Ectodermal cell (in vitro differentiated cells): ENCODE measurements at regions not wholly inside any gene's neighbourhood (a gene's known extent, or its start where the extent isn't known, plus 50 kb on each side); places are given as distances from the start of the nearest gene placed in this dataset.
"Not testable (repeated sequence)": the region's sequence is repeated elsewhere in the genome, so short reads cannot be mapped to it uniquely, and the experiment has no call there.

Experiments used
- H3K27ac ChIP-seq: 2 replicates; pipeline ENCODE4 v1.7.0; 2013; ENCODE audit warnings: mild to moderate bottlenecking, low read depth, low read length; ENCODE audit not compliant: insufficient read depth, poor library complexity, severe bottlenecking
- H3K27me3 ChIP-seq: 2 replicates; pipeline ENCODE4 v1.7.0; 2013; ENCODE audit warnings: mild to moderate bottlenecking, low read length; ENCODE audit not compliant: insufficient read depth, control insufficient read depth, poor library complexity, severe bottlenecking
- H3K36me3 ChIP-seq: one replicate; pipeline ENCODE4 v1.7.0; 2013; ENCODE audit warnings: low read length; ENCODE audit not compliant: control insufficient read depth, insufficient read depth
- H3K4me1 ChIP-seq: one replicate; pipeline ENCODE4 v1.7.0; 2013; ENCODE audit warnings: low read length; ENCODE audit not compliant: control insufficient read depth, insufficient read depth
- H3K4me3 ChIP-seq: 2 replicates; pipeline ENCODE4 v1.7.0; 2013; ENCODE audit warnings: low read depth, low read length, control low read depth; ENCODE audit not compliant: insufficient read depth
- H3K9me3 ChIP-seq: 2 replicates; pipeline ENCODE4 v1.7.0; 2013; ENCODE audit warnings: mild to moderate bottlenecking, low read length, moderate library complexity; ENCODE audit not compliant: control insufficient read depth
- WGBS, 2 experiments: methylation state at CpG; one replicate each; pipeline ENCODE4 v1.1.7; 2013; ENCODE audit warnings: missing lambda C conversion rate in 2 of 2; 5-methylcytosine and 5-hydroxymethylcytosine counted together

GRCh38 chr22:34403667-34404066 is 483.4 kb upstream of the LARGE1 start:
- H3K36me3 ChIP-seq, result no peaks in the 10 kb centered on the region
- no peak overlapping the region for H3K27ac ChIP-seq
- H3K4me3 ChIP-seq, result no peak overlapping the region
- H3K4me1 ChIP-seq, result no peaks in the 10 kb centered on the region
- 97 to 98% methylated on average over 2 of the region's 2 CpGs for WGBS, 2 experiments
- no peaks in the 10 kb centered on the region for H3K27me3 ChIP-seq
- no peaks in the 10 kb centered on the region for H3K9me3 ChIP-seq

GRCh38 chr22:34410111-34410510 is 489.8 kb upstream of the LARGE1 start:
- Histone ChIP-seq H3K27ac (no peak overlapping the region), H3K36me3 (no peaks in the 10 kb centered on the region), H3K4me3 (no peak overlapping the region), H3K4me1 (no peaks in the 10 kb centered on the region), H3K27me3 (no peaks in the 10 kb centered on the region), H3K9me3 (no peaks in the 10 kb centered on the region)
- WGBS, 2 experiments, result 88 to 94% methylated on average over 4 of the region's 4 CpGs

- H3K4me3 ChIP-seq, result no peak overlapping the region
- no peaks in the 10 kb centered on the region for H3K27me3 ChIP-seq
- 33 to 36% methylated on average over 4 of the region's 4 CpGs for WGBS, 2 experiments
- no peak overlapping the region for H3K27ac ChIP-seq
- no peaks in the 10 kb centered on the region for H3K9me3 ChIP-seq
- peaks cover 7% of the 10 kb centered on the region for H3K4me1 ChIP-seq
- no peaks in the 10 kb centered on the region for H3K36me3 ChIP-seq
Observed at GRCh38 chr22:34414467-34415440, 494.5 kb upstream of the LARGE1 start.

GRCh38 chr22:34416022-34416860 is 496.0 kb upstream of the LARGE1 start:
- WGBS, 2 experiments, result 36 to 38% methylated on average over 5 to 6 of the region's 7 CpGs
- peaks cover 7% of the 10 kb centered on the region for H3K4me1 ChIP-seq
- H3K27ac ChIP-seq, result no peak overlapping the region
- H3K27me3 ChIP-seq, result no peaks in the 10 kb centered on the region
- no peaks in the 10 kb centered on the region for H3K36me3 ChIP-seq
- no peaks in the 10 kb centered on the region for H3K9me3 ChIP-seq
- H3K4me3 ChIP-seq, result no peak overlapping the region

- not testable (repeated sequence) for H3K27me3 ChIP-seq, H3K36me3 ChIP-seq, H3K27ac ChIP-seq, H3K4me3 ChIP-seq, H3K9me3 ChIP-seq, H3K4me1 ChIP-seq
- WGBS, 2 experiments, result 82% methylated on average over 6 to 8 of the region's 8 CpGs
Observed at GRCh38 chr22:34422948-34423347, 502.7 kb upstream of the LARGE1 start.

GRCh38 chr22:34427436-34427835 is 507.2 kb upstream of the LARGE1 start:
- Histone ChIP-seq H3K9me3 (no peaks in the 10 kb centered on the region), H3K27ac (no peak overlapping the region), H3K36me3 (no peaks in the 10 kb centered on the region), H3K4me1 (no peaks in the 10 kb centered on the region), H3K4me3 (no peak overlapping the region), H3K27me3 (no peaks in the 10 kb centered on the region)
- WGBS, 2 experiments, result 91 to 93% methylated on average over 3 to 4 of the region's 4 CpGs

GRCh38 chr22:34427841-34428240 is 507.6 kb upstream of the LARGE1 start:
- 91 to 93% methylated on average over 1 of the region's 1 CpG for WGBS, 2 experiments

GRCh38 chr22:34429314-34429713 is 509.0 kb upstream of the LARGE1 start:
- Histone ChIP-seq H3K27ac (no peak overlapping the region), H3K36me3 (no peaks in the 10 kb centered on the region), H3K4me1 (no peaks in the 10 kb centered on the region), H3K27me3 (no peaks in the 10 kb centered on the region), H3K9me3 (no peaks in the 10 kb centered on the region), H3K4me3 (no peak overlapping the region)
- 89 to 90% methylated on average over 5 of the region's 5 CpGs for WGBS, 2 experiments

More at GRCh38 chr22:34427841-34428240, 507.6 kb upstream of the LARGE1 start:
- Histone ChIP-seq H3K9me3 (no peaks in the 10 kb centered on the region), H3K27me3 (no peaks in the 10 kb centered on the region), H3K36me3 (no peaks in the 10 kb centered on the region), H3K4me3 (no peak overlapping the region), H3K27ac (no peak overlapping the region), H3K4me1 (no peaks in the 10 kb centered on the region)

GRCh38 chr22:34430386-34430785 is 510.1 kb upstream of the LARGE1 start:
- Histone ChIP-seq H3K9me3 (no peaks in the 10 kb centered on the region), H3K4me1 (no peaks in the 10 kb centered on the region), H3K27me3 (no peaks in the 10 kb centered on the region), H3K4me3 (no peak overlapping the region), H3K36me3 (no peaks in the 10 kb centered on the region), H3K27ac (no peak overlapping the region)
- WGBS, 2 experiments, result 87 to 92% methylated on average over 2 of the region's 2 CpGs

GRCh38 chr22:34434371-34434770 is 514.1 kb upstream of the LARGE1 start:
- H3K9me3 ChIP-seq, result no peaks in the 10 kb centered on the region
- no peak overlapping the region for H3K27ac ChIP-seq
- no peaks in the 10 kb centered on the region for H3K36me3 ChIP-seq

More at GRCh38 chr22:34434371-34434770, 514.1 kb upstream of the LARGE1 start:
- Histone ChIP-seq H3K4me1 (no peaks in the 10 kb centered on the region), H3K4me3 (no peak overlapping the region), H3K27me3 (no peaks in the 10 kb centered on the region)
